ENCODE measurements at regions not wholly inside any gene's neighbourhood (a gene's known extent, or its start where the extent isn't known, plus 50 kb on each side); places are given as distances from the start of the nearest gene placed in this dataset.

DNA sequence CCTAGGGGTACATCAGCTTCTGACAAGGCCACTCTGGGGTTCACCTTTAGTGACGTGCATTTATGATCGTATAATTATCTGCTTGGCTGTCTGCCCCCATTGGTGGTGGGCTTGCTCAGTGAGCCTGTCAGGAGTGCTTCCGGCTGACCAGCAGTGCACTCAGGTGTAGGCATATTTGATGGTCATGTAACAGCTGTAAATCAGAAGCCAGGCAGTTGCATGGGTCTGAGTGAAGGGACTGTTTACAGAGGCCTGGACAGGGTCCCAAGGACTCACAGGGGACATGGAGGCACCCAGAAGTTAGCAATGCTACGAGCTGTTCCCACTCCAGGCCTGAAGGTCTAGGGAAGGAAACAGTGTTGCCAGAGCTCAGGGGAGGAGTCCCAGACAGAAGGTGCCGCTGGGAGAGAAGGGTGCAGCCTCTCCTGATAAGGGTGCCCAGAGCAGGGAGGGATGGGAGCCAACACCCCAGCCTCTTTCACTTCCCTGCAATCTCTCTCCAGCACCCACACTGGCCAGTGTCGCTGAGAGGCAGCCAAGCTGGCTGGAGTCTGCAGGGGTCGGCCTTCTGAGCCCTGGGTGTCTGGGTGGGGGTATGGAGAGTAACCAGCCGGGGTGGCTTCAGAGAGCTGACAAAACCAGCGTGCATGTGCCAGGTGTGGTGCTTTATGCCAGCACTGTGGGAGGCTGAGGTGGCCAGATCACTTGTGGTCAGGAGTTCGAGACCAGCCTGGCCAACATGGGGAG is 61.3 kb upstream of the PRR23E start:
- no peak for TF ChIP-seq ZNF274 (IDR thresholded peaks at IDR 0.05; ENCODE audit: low read depth, low read length)
- no peak for TF ChIP-seq YY1 (IDR thresholded peaks at IDR 0.05; ENCODE audit: insufficient read depth, insufficient read length)

Data from NT2/D1 (cell line).